ENCODE measurements at regions not wholly inside any gene's neighbourhood (a gene's known extent, or its start where the extent isn't known, plus 50 kb on each side); places are given as distances from the start of the nearest gene placed in this dataset.

DNA sequence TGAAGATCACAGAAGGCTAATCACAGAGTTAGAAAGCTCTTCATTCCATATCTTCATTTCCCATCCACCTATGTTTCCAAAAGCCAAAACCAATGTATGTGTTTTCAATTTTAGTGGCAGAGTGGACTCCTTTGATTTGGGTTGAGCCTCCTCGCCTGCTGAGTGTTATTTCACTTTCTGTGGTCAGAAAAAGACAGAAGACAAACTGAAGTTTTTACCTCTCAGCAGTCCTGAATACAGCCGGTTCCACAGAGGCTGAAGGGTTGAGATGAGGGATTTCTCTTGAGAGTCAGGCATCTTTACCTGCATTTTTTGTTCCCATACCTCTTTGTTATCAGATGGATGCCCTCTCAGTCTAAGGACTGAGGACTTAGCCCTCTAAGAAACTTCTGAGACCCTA, 659.6 kb downstream of the CCSER2 start:
- TF ChIP-seq, protein P1, sequence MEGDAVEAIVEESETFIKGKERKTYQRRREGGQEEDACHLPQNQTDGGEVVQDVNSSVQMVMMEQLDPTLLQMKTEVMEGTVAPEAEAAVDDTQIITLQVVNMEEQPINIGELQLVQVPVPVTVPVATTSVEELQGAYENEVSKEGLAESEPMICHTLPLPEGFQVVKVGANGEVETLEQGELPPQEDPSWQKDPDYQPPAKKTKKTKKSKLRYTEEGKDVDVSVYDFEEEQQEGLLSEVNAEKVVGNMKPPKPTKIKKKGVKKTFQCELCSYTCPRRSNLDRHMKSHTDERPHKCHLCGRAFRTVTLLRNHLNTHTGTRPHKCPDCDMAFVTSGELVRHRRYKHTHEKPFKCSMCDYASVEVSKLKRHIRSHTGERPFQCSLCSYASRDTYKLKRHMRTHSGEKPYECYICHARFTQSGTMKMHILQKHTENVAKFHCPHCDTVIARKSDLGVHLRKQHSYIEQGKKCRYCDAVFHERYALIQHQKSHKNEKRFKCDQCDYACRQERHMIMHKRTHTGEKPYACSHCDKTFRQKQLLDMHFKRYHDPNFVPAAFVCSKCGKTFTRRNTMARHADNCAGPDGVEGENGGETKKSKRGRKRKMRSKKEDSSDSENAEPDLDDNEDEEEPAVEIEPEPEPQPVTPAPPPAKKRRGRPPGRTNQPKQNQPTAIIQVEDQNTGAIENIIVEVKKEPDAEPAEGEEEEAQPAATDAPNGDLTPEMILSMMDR (IDR thresholded peaks at IDR 0.05), result no peak
- H3K4me1 Mint-ChIP-seq (ENCODE audit: low read depth), result no peaks in the 10 kb centered on the region
- ChIA-PET POLR2A (no interaction called here), CTCF (no interaction called here)
- no peaks in the 10 kb centered on the region for H3K9me3 Mint-ChIP-seq
- no peaks in the 10 kb centered on the region for H3K9me3 ChIP-seq (ENCODE audit: control insufficient read depth in 1 of 2, insufficient read depth in 1 of 2, low read length in 2 of 2)
- no peak overlapping the region for H3K27ac ChIP-seq (ENCODE audit: low read depth in 1 of 2, low read length in 2 of 2)
- H3K36me3 Mint-ChIP-seq (ENCODE audit: low read depth), result no peaks in the 10 kb centered on the region
- no peaks in the 10 kb centered on the region for H3K36me3 ChIP-seq (ENCODE audit: insufficient read depth, low read length)
- no peak overlapping the region for H3K4me3 Mint-ChIP-seq
- no peaks in the 10 kb centered on the region for H3K4me1 ChIP-seq (ENCODE audit: insufficient read depth, low read length)
- DNase-seq (no peak), ATAC-seq (ENCODE audit: poor library complexity) (no peak)
- no peaks in the 10 kb centered on the region for H3K27me3 ChIP-seq (ENCODE audit: control insufficient read depth in 1 of 2, insufficient read depth in 2 of 2, low read length in 2 of 2)
- H3K4me3 ChIP-seq (ENCODE audit: low read length), result no peak overlapping the region
- intact Hi-C loops (cut with DNase I, micrococcal nuclease), result no loop called here
- H3K27me3 Mint-ChIP-seq, result no peaks in the 10 kb centered on the region
- H3K27ac Mint-ChIP-seq, result no peak overlapping the region

DNA sequence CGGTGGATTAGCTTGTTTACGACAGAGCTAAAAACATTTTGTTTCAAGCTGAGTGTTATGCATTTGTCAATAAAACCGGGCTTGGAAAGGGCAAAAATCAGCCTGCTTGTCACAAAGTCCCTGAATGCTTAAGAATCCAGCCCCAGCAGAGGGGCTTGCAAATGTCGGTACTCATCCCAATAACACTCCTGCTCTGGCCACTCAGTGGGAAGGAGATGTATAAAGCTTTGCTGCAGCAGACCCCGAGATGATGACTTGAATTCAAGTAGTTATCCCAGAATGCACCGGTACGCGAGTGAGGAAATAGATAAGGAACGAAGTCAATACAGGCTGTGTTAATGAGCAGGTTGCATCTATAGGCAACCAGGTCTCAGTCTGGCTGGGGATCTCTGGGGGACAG, 662.3 kb downstream of the CCSER2 start:
- H3K4me3 ChIP-seq (ENCODE audit: low read length), result no peak overlapping the region
- Mint-ChIP-seq H3K27ac (no peak overlapping the region), H3K27me3 (no peaks in the 10 kb centered on the region), H3K4me1 (ENCODE audit: low read depth) (no peaks in the 10 kb centered on the region), H3K9me3 (no peaks in the 10 kb centered on the region), H3K4me3 (no peak overlapping the region), H3K36me3 (ENCODE audit: low read depth) (no peaks in the 10 kb centered on the region)
- ChIA-PET POLR2A (no interaction called here), CTCF (no interaction called here)
- H3K9me3 ChIP-seq (ENCODE audit: control insufficient read depth in 1 of 2, insufficient read depth in 1 of 2, low read length in 2 of 2), result no peaks in the 10 kb centered on the region
- ATAC-seq (ENCODE audit: poor library complexity) (no peak), DNase-seq (no peak)
- H3K36me3 ChIP-seq (ENCODE audit: insufficient read depth, low read length), result no peaks in the 10 kb centered on the region
- H3K4me1 ChIP-seq (ENCODE audit: insufficient read depth, low read length), result no peaks in the 10 kb centered on the region
- H3K27me3 ChIP-seq (ENCODE audit: control insufficient read depth in 1 of 2, insufficient read depth in 2 of 2, low read length in 2 of 2), result no peaks in the 10 kb centered on the region
- H3K27ac ChIP-seq (ENCODE audit: low read depth in 1 of 2, low read length in 2 of 2), result no peak overlapping the region
- TF ChIP-seq, protein P1 (IDR thresholded peaks at IDR 0.05), result no peak
- intact Hi-C loops (cut with DNase I, micrococcal nuclease), result no loop called here

DNA sequence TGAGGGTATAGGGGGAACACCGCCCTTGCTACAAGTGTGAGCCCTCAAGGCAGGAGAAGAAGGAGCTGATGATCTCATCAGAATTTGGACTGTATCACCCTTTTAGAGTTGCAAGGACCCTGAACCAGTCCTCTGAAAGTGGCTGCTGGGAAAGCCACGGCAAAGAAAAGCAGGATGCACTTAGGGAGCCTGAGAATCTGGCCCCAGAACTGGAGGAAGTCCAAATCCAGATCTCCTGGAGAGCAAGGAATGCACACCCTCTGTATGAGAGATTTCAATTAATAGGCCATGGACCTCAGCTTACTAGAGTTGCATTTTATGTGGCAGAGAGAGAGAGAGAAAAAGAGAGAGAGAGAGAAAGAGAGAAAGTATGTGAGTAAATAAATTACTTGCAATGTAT, 662.9 kb downstream of the CCSER2 start:
- Histone ChIP-seq H3K9me3 (ENCODE audit: control insufficient read depth in 1 of 2, insufficient read depth in 1 of 2, low read length in 2 of 2) (no peaks in the 10 kb centered on the region), H3K4me1 (ENCODE audit: insufficient read depth, low read length) (no peaks in the 10 kb centered on the region), H3K27ac (ENCODE audit: low read depth in 1 of 2, low read length in 2 of 2) (no peak overlapping the region), H3K27me3 (ENCODE audit: control insufficient read depth in 1 of 2, insufficient read depth in 2 of 2, low read length in 2 of 2) (no peaks in the 10 kb centered on the region), H3K36me3 (ENCODE audit: insufficient read depth, low read length) (no peaks in the 10 kb centered on the region), H3K4me3 (ENCODE audit: low read length) (no peak overlapping the region)
- Mint-ChIP-seq H3K4me3 (no peak overlapping the region), H3K27me3 (no peaks in the 10 kb centered on the region), H3K36me3 (ENCODE audit: low read depth) (no peaks in the 10 kb centered on the region), H3K9me3 (no peaks in the 10 kb centered on the region), H3K27ac (no peak overlapping the region), H3K4me1 (ENCODE audit: low read depth) (no peaks in the 10 kb centered on the region)
- ChIA-PET POLR2A (no interaction called here), CTCF (no interaction called here)
- DNase-seq (no peak), ATAC-seq (ENCODE audit: poor library complexity) (no peak)
- intact Hi-C loops (cut with DNase I, micrococcal nuclease), result no loop called here
- TF ChIP-seq, protein P1 (IDR thresholded peaks at IDR 0.05), result no peak
